ENCODE measurements at regions not wholly inside any gene's neighbourhood (a gene's known extent, or its start where the extent isn't known, plus 50 kb on each side); places are given as distances from the start of the nearest gene placed in this dataset.
"Not testable (repeated sequence)": the region's sequence is repeated elsewhere in the genome, so short reads cannot be mapped to it uniquely, and the experiment has no call there.

- ChIA-PET CTCF (no interaction called here), POLR2A (no interaction called here)
- Histone ChIP-seq H3K4me3 (no peak overlapping the region), H3K4me2 (no peak overlapping the region), H3K4me1 (no peaks in the 10 kb centered on the region), H3K9me3 (no peaks in the 10 kb centered on the region), H3K27ac (no peak overlapping the region; a peak in 1 of 6 replicates)
- no peak for TF ChIP-seq MAZ (IDR thresholded peaks at IDR 0.05; ENCODE audit: borderline replicate concordance, low read depth, low read length)
- TF ChIP-seq TP53 (CRISPR knock-in tag; IDR thresholded peaks at IDR 0.05): no peak
- no peak for TF ChIP-seq FOXS1 (CRISPR knock-in tag; IDR thresholded peaks at IDR 0.05)
- TF ChIP-seq, protein P1, sequence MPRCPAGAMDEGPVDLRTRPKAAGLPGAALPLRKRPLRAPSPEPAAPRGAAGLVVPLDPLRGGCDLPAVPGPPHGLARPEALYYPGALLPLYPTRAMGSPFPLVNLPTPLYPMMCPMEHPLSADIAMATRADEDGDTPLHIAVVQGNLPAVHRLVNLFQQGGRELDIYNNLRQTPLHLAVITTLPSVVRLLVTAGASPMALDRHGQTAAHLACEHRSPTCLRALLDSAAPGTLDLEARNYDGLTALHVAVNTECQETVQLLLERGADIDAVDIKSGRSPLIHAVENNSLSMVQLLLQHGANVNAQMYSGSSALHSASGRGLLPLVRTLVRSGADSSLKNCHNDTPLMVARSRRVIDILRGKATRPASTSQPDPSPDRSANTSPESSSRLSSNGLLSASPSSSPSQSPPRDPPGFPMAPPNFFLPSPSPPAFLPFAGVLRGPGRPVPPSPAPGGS (IDR thresholded peaks at IDR 0.05): no peak
- TF ChIP-seq E2F6 (IDR thresholded peaks at IDR 0.05; ENCODE audit: borderline replicate concordance, low read depth): no peak
- TF ChIP-seq RFX5 (IDR thresholded peaks at IDR 0.05): no peak
- no peak for TF ChIP-seq SMC3 (IDR thresholded peaks at IDR 0.05)
- TF ChIP-seq JUN (IDR thresholded peaks at IDR 0.05): no peak
- no peak for TF ChIP-seq HOXB5 (CRISPR knock-in tag; IDR thresholded peaks at IDR 0.05)
- TF ChIP-seq HDAC2 (IDR thresholded peaks at IDR 0.05): no peak
- TF ChIP-seq, protein P2, sequence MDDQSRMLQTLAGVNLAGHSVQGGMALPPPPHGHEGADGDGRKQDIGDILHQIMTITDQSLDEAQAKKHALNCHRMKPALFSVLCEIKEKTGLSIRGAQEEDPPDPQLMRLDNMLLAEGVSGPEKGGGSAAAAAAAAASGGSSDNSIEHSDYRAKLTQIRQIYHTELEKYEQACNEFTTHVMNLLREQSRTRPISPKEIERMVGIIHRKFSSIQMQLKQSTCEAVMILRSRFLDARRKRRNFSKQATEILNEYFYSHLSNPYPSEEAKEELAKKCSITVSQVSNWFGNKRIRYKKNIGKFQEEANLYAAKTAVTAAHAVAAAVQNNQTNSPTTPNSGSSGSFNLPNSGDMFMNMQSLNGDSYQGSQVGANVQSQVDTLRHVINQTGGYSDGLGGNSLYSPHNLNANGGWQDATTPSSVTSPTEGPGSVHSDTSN (IDR thresholded peaks at IDR 0.05): no peak
- no peak for TF ChIP-seq CEBPB (IDR thresholded peaks at IDR 0.05)
- no peak for TF ChIP-seq ZC3H11A (IDR thresholded peaks at IDR 0.05)
- FAIRE-seq: no peak
- WGBS (ENCODE audit: missing lambda C conversion rate): 44% methylated on average over 3 of the region's 3 CpGs
- no peak for ATAC-seq
- DNase-seq (ENCODE audit: low read depth in 1 of 2, low spot score in 1 of 2): no peak
Measured at GRCh38 chr15:69616558-69616957, 163.9 kb downstream of the RPLP1 start.

GRCh38 chr15:69617144-69617543, 164.5 kb downstream of the RPLP1 start:
- H3K9me3 ChIP-seq; H3K4me1 ChIP-seq; H3K27ac ChIP-seq; H3K4me3 ChIP-seq; FAIRE-seq; POLR2A ChIA-PET; CTCF ChIA-PET; DNase-seq (ENCODE audit: low read depth in 1 of 2, low spot score in 1 of 2); ATAC-seq; H3K4me2 ChIP-seq: not testable (repeated sequence)
- WGBS (ENCODE audit: missing lambda C conversion rate): 29% methylated on average over 4 of the region's 4 CpGs

DNA sequence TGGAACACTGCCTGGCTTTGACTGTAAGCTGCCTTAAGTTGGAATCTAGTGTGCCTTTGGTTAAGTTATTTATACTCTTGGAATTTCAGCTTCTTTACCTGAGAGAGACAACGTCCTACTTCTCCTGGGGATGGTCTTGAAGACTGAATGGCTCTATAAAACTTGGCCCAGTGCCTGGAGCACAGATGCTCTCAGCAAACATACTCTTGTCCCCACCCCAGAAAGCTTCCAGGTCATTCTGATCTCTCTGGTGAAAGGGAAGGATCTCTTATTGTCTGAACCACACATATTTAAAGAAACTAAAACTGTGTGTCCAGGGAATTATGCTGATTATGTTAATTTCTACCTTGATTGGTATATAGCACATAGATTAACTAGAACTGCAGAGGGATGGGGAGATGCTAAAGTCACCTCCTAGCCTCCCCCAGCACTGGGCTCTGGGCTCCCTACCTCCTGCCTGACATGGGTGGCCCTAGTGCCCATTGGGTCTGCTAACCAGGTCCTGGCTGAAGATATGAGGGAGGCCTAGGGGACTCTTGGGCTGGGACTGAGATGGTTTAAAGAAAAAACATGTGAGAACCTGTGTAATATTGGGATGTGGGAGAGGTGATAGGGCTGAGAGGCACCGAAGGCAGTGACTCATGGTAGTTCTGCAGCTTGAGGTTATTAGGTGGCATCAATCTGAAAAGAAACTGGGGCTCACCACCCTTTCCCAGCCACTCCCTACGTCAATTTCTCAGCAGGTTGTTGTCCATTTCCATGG, 171.0 kb downstream of the RPLP1 start:
- ChIA-PET CTCF (no interaction called here), POLR2A (no interaction called here)
- Histone ChIP-seq H3K4me1 (no peaks in the 10 kb centered on the region), H3K9me3 (peaks cover 16% of the 10 kb centered on the region), H3K4me3 (no peak overlapping the region), H3K27ac (no peak overlapping the region), H3K4me2 (no peak overlapping the region)
- no peak for FAIRE-seq
- 5% methylated on average over 3 of the region's 3 CpGs for WGBS (ENCODE audit: missing lambda C conversion rate)
- no peak; a peak in 1 of 6 replicates for ATAC-seq
- no peak for DNase-seq (ENCODE audit: low read depth in 1 of 2, low spot score in 1 of 2)
- TF ChIP-seq MAZ (IDR thresholded peaks at IDR 0.05; ENCODE audit: borderline replicate concordance, low read depth, low read length): no peak
- TF ChIP-seq NPAS2 (CRISPR knock-in tag; IDR thresholded peaks at IDR 0.05; ENCODE audit: borderline replicate concordance): no peak
- peak; percentile 87 for TF ChIP-seq MAFK (IDR thresholded peaks at IDR 0.05; ENCODE audit: partially characterized antibody)

- 6% methylated on average over 2 of the region's 2 CpGs for WGBS (ENCODE audit: missing lambda C conversion rate)
- H3K27ac ChIP-seq: no peak overlapping the region
- ATAC-seq (no peak), FAIRE-seq (no peak), DNase-seq (ENCODE audit: low read depth in 1 of 2, low spot score in 1 of 2) (no peak)
- H3K4me1 ChIP-seq: no peaks in the 10 kb centered on the region
- peaks cover 16% of the 10 kb centered on the region for H3K9me3 ChIP-seq
- ChIA-PET POLR2A (no interaction called here), CTCF (no interaction called here)
- H3K4me2 ChIP-seq: no peak overlapping the region
- H3K4me3 ChIP-seq: no peak overlapping the region
- no peak for TF ChIP-seq KDM5A (IDR thresholded peaks at IDR 0.05)
- no peak for TF ChIP-seq KDM1A (IDR thresholded peaks at IDR 0.05; ENCODE audit: low read depth)
- TF ChIP-seq ZNF302 (CRISPR knock-in tag; IDR thresholded peaks at IDR 0.05): no peak
- TF ChIP-seq CHD4 (IDR thresholded peaks at IDR 0.05; ENCODE audit: borderline replicate concordance): no peak
- TF ChIP-seq BHLHE40 (IDR thresholded peaks at IDR 0.05; ENCODE audit: low read depth, low read length): no peak
- TF ChIP-seq HEYL (CRISPR knock-in tag; IDR thresholded peaks at IDR 0.05): no peak
- TF ChIP-seq, protein P3, sequence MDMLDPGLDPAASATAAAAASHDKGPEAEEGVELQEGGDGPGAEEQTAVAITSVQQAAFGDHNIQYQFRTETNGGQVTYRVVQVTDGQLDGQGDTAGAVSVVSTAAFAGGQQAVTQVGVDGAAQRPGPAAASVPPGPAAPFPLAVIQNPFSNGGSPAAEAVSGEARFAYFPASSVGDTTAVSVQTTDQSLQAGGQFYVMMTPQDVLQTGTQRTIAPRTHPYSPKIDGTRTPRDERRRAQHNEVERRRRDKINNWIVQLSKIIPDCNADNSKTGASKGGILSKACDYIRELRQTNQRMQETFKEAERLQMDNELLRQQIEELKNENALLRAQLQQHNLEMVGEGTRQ (IDR thresholded peaks at IDR 0.05): no peak
- TF ChIP-seq CTCF (IDR thresholded peaks at IDR 0.05): no peak
- no peak for TF ChIP-seq FOSL2 (IDR thresholded peaks at IDR 0.05)
- no peak for TF ChIP-seq FOSL2 (CRISPR knock-in tag; IDR thresholded peaks at IDR 0.05)
- no peak for TF ChIP-seq NR3C1 (IDR thresholded peaks at IDR 0.05)
- no peak for TF ChIP-seq NPAS2 (CRISPR knock-in tag; IDR thresholded peaks at IDR 0.05; ENCODE audit: borderline replicate concordance)
Measured at GRCh38 chr15:69624155-69624520, 171.5 kb downstream of the RPLP1 start.
